Ramos (cell line): ENCODE measurements at regions not wholly inside any gene's neighbourhood (a gene's known extent, or its start where the extent isn't known, plus 50 kb on each side); places are given as distances from the start of the nearest gene placed in this dataset.
"Not testable (repeated sequence)": the region's sequence is repeated elsewhere in the genome, so short reads cannot be mapped to it uniquely, and the experiment has no call there.

Source experiments
- in situ Hi-C: fragments of 300-500 bp; cut with MboI; formaldehyde crosslinking; loops from one replicate; pipeline ENCODE4 v1.14.3; 2022; ENCODE audit warnings: low sequenced_read_pairs; ENCODE audit not compliant: unreplicated experiment

DNA sequence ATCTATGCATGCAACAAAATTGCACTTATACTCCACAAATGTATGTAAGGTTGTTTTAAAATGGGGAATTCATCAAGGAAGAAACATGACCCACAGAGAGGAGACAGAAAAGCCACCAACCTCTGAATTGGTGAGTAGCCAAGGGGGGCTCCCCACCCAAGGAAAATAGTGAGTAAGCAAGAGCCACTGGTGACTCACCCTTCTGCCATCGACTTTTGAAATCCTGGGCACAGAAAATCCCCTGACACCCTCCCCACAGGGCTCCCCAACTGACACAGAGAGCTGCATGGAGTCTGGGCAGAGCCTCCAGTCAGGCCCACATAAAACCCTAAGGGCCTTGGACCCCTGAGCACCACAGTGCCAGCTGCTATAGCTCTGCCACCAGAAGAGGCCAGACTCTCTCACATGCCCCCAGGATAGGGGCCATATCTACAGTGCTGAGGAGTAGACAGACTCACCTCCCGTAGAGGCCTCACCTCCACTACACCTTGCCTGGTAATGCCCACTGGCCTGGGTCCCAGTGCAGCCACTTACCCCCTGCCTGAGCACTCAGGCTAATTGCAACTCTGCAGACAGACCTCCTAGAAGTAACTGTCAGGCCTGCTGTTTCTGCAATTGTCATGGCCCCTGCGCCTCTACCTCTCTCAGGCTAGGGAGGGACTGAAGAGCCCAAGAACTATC is 244.7 kb upstream of the WSB1 start:
- in situ Hi-C loops = loop anchor here (10.0 kb wide), 2 partner anchors 56 to 64 kb away; no protein-coding TSS in a partner anchor

- in situ Hi-C loops = loop anchor here (25.0 kb wide), 1 partner anchor 297 kb away; no protein-coding TSS in a partner anchor
Measured at GRCh38 chr17:27065588-27065987, 228.3 kb upstream of the WSB1 start.

GRCh38 chr17:27066315-27066714 is 227.6 kb upstream of the WSB1 start:
- in situ Hi-C loops = loop anchor here (25.0 kb wide), 1 partner anchor 296 kb away; no protein-coding TSS in a partner anchor

DNA sequence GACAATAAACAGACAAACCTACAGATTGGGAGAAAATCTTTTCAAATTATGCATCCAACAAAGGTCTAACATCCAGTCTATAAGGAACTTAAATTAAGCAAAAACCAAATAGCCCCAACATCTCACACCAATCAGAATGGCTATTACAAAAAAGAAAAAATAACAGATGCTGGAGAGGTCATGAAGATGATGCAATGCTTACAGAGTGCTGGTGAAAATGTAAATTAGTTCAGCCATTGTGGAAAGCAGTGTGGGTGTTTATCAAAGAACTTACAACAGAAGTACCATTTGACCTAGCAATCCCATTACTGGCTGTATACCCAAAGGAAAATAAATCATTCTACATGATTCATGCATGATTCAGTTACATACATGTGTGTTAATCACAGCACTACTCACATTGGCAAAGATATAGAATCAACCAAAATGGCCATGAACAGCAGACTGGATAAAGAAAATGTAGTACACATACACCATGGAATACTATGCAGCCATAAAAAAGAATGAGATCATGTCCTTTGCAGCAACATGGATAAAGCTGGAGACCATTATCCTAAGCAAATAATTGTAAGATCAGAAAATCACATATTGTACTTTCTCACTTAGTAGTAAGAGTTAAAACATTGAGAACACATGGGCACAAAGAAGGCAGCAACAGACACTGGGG is 223.9 kb upstream of the WSB1 start:
- in situ Hi-C loops = loop anchor here (25.0 kb wide), 1 partner anchor 292 kb away; no protein-coding TSS in a partner anchor

DNA sequence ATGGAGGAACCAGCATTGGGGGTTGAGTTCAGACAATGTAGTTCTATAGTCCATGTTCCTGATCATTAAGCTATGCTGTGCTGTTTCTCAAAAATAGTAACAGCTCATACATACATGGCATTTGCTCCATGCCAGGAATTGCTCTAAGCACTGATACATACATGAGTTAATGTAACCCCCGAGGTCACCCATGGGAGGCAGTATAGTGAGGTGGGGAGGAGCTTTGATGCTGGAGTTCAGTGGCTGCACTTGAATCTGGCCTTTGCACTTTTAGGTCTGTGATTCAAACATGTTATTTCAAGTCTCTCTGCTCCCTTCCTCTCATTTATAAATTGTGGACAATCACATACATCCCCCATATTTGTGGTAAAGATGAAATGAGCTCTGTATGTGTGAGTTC is 223.1 kb upstream of the WSB1 start:
- in situ Hi-C loops = loop anchor here (25.0 kb wide), 1 partner anchor 291 kb away; no protein-coding TSS in a partner anchor

GRCh38 chr17:27072885-27073284 is 221.0 kb upstream of the WSB1 start:
- in situ Hi-C loops = loop anchor here (25.0 kb wide), 1 partner anchor 289 kb away; no protein-coding TSS in a partner anchor

DNA sequence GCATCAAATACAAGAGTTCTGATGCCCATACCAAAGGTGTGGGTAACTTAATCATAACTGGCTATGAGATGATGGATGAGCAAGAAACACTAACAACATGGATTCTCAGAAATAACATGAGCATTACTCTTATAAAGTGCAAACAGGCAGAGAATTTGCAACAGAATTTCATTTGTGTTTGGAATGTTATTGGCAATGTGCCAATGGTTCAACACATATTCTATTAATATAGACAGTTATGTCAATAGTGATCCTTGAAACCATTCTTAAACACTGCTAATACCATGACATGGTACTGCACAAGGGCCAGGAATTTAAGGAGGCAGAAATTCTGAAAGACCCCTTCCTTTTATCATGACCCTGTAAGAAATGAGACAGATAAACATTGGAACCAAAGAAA is 217.1 kb upstream of the WSB1 start:
- in situ Hi-C loops = no loop called here

GRCh38 chr17:27078296-27078695 is 215.6 kb upstream of the WSB1 start:
- in situ Hi-C loops = no loop called here

- in situ Hi-C loops = no loop called here
Measured at GRCh38 chr17:27079660-27080059, 214.3 kb upstream of the WSB1 start.

- in situ Hi-C loops = no loop called here
Measured at GRCh38 chr17:27081002-27081638, 212.8 kb upstream of the WSB1 start.

DNA sequence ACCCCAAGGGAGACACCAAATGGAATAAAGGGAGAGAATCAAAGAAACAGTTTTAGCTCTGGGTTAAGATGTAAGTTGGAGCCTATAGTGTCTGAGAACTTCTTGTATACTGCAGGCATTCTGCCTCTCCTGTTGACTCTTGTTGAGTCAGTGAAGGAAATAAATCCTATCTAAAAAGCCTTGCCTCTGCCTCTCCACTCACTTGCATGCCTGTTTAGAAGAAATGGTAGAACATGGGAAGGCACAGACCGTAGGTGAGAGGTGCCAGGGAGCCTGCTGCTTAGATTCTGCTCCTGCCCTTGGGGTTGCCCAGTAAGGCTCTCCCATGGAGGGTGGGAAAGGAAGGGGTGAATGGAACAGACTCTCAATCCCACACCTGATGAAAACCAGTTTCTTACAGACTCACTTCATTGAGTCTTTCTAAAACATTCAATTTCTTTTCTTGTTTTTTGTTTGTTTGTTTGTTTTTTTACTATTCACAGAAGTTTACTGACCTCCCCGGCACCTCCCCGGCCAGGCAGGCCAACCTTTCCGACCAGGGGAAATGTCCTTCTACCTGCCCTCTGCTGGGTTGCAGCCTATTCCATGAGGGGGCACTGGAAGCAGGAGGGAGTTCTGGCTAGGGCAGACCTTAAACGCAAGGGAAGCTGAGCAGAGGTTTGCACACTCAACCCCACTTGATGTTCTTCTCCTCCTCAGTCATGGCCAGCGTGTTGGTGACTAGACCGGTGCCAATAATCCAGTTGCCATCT is 211.7 kb upstream of the WSB1 start:
- in situ Hi-C loops = no loop called here

GRCh38 chr17:27082775-27083154 is 211.1 kb upstream of the WSB1 start:
- in situ Hi-C loops = no loop called here

GRCh38 chr17:27083408-27084185 is 210.3 kb upstream of the WSB1 start:
- in situ Hi-C loops = no loop called here

- in situ Hi-C loops = no loop called here
Measured at GRCh38 chr17:27085517-27085916, 208.4 kb upstream of the WSB1 start.

- in situ Hi-C loops = no loop called here
Measured at GRCh38 chr17:27086526-27086925, 207.4 kb upstream of the WSB1 start.

DNA sequence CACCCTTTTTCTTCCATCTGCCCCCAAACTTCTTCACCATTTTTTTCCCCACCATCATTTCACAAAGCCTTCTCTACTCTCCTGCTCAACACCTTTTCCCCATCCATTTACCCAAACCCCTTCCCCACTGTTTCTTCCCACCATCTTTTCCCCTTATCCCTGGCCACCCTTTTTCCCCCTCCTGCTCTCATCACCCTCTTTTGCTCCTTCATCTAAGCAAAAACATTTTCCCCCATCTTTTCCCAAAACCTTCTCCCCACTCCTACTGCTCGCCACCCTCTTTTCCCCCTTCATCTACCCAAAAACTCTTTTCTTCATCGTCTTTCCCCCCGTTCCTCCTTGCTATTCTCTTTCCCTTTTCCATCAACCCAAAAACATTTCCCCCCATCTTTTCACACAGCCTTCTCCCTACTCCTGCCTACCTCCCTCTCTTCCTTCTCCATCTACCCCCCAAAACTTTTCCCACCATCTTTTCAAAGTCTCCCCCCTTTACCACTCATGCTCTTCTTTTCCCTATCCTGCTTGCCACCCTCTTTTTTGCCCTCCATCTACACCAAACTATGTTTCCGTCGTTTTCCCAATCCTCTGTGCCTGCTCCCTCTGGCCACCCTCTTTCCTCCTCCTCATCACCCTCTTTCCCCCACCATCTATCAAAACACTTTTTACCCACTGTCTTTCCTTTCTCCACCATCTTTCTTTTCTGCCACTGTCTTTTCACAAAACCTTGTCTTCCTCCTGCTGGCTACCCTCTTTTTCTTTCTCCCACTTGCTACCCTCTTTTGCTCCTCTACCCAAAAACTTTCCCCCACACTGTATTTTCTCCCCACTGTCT is 205.8 kb upstream of the WSB1 start:
- in situ Hi-C loops = no loop called here

DNA sequence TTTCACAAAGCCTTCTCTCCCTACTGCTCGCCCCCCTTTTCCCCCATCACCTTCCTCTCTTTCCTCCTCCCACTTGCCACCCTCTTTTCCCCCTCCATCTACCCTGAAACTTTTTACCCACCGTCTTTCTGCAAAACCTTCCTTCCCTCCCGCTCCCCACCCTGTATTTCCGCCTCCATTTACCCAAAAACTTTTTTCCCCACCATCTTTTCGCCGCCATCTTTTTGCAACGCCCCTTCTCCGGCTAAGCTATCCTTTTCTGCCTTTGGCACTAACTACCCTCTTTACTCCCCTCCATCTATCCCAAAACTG is 205.2 kb upstream of the WSB1 start:
- in situ Hi-C loops = no loop called here

GRCh38 chr17:27089079-27089928 is 204.6 kb upstream of the WSB1 start:
- in situ Hi-C loops = not testable (repeated sequence)
